Left lung (tissue), 4 donors: ENCODE measurements at regions not wholly inside any gene's neighbourhood (a gene's known extent, or its start where the extent isn't known, plus 50 kb on each side); places are given as distances from the start of the nearest gene placed in this dataset.

ENCODE experiments used
- ATAC-seq: fragments of 200-7000 bp; cut with Tn5 transposase; one replicate; pipeline ENCODE4 v1.9.1; 2020; ENCODE audit warnings: moderate library complexity
- DNase-seq, 4 donors: peaks; one replicate each; pipeline ENCODE4 v3.0.0-alpha.2; 2013 to 2020
- H3K27ac ChIP-seq, 2 donors: fragments of 200-600 bp; sonication (generic) in 1 of 2; one replicate each; pipeline versions ENCODE4 v1.5.0 to v1.8.0; 2020 to 2021
- H3K27me3 ChIP-seq, 2 donors: fragments of 200-600 bp; sonication (generic) in 1 of 2; one replicate each; pipeline versions ENCODE4 v1.5.0 to v1.8.0; 2020 to 2021
- H3K36me3 ChIP-seq, 2 donors: fragments of 200-600 bp; sonication (generic) in 1 of 2; one replicate each; pipeline versions ENCODE4 v1.5.0 to v1.8.0; 2020 to 2021
- H3K4me1 ChIP-seq, 2 donors: fragments of 200-600 bp; one replicate each; pipeline ENCODE4 v1.8.0; 2021
- H3K4me3 ChIP-seq, 2 donors: fragments of 200-600 bp; sonication (generic) in 1 of 2; one replicate each; pipeline versions ENCODE4 v1.5.0 to v1.8.0; 2020 to 2021; ENCODE audit warnings: mild to moderate bottlenecking in 1 of 2
- H3K9me3 ChIP-seq, 2 donors: fragments of 200-600 bp; sonication (generic) in 1 of 2; one replicate each; pipeline versions ENCODE4 v1.5.0 to v1.8.0; 2020 to 2021
- intact Hi-C, 2 donors: fragments of 100-400 bp; cut with DNase I; formaldehyde crosslinking; loops; one replicate each; pipeline versions ENCODE4 v1.11.2 to v1.14.2; 2022
- TF ChIP-seq, protein P1 (sequence below), 2 donors: fragments of 200-600 bp; sonication (generic) in 1 of 2; IDR thresholded peaks; one replicate each; pipeline versions ENCODE4 v1.5.0 to v1.8.0; 2021; ENCODE audit warnings: antibody characterized with exemption in 2 of 2
- donor health status: DM: no; HTN: yes; CAD: no.
- donor health status: DM: no; HTN: no; CAD: no.

DNA sequence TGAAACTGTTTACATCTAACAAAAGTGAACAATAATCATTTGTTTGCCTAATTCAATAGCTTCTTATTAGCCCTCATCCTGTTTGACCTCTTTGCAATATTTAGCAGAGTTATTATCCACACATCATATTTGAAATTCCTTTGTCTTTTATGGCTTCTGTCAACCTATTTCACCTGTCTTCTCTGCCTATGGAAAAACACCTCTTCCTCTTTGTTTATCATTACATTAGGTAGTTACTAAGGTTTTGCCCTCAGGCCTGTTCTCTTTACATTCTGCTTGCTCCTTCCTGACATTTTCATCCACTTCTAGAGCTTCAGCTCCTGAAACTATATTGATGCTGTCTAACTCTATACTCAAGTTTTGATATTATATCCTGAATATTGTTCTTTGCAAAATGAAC, 183.0 kb downstream of the SUCNR1 start:
- no peaks in the 10 kb centered on the region for H3K9me3 ChIP-seq
- no peaks in the 10 kb centered on the region for H3K36me3 ChIP-seq
- intact Hi-C loops, result no loop called here
- no peak overlapping the region for H3K27ac ChIP-seq
- no peak overlapping the region for H3K4me3 ChIP-seq
- H3K4me1 ChIP-seq, result peaks cover 0 to 7% of the 10 kb centered on the region in 2 donors
- TF ChIP-seq, protein P1, sequence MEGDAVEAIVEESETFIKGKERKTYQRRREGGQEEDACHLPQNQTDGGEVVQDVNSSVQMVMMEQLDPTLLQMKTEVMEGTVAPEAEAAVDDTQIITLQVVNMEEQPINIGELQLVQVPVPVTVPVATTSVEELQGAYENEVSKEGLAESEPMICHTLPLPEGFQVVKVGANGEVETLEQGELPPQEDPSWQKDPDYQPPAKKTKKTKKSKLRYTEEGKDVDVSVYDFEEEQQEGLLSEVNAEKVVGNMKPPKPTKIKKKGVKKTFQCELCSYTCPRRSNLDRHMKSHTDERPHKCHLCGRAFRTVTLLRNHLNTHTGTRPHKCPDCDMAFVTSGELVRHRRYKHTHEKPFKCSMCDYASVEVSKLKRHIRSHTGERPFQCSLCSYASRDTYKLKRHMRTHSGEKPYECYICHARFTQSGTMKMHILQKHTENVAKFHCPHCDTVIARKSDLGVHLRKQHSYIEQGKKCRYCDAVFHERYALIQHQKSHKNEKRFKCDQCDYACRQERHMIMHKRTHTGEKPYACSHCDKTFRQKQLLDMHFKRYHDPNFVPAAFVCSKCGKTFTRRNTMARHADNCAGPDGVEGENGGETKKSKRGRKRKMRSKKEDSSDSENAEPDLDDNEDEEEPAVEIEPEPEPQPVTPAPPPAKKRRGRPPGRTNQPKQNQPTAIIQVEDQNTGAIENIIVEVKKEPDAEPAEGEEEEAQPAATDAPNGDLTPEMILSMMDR (IDR thresholded peaks at IDR 0.05), result no peak
- DNase-seq, result no peak
- ATAC-seq, result no peak
- H3K27me3 ChIP-seq, result no peaks in the 10 kb centered on the region

GRCh38 chr3:152056987-152057386, 183.5 kb downstream of the SUCNR1 start:
- Histone ChIP-seq H3K9me3 (no peaks in the 10 kb centered on the region), H3K27me3 (no peaks in the 10 kb centered on the region), H3K36me3 (no peaks in the 10 kb centered on the region), H3K4me3 (no peak overlapping the region), H3K27ac (no peak overlapping the region), H3K4me1 (peaks cover 0 to 7% of the 10 kb centered on the region in 2 donors)
- intact Hi-C loops, result no loop called here
- no peak for ATAC-seq
- no peak for DNase-seq
- TF ChIP-seq, protein P1 (IDR thresholded peaks at IDR 0.05), result no peak

GRCh38 chr3:152058856-152059255, 185.4 kb downstream of the SUCNR1 start:
- TF ChIP-seq, protein P1 (IDR thresholded peaks at IDR 0.05), result no peak
- Histone ChIP-seq H3K27ac (no peak overlapping the region), H3K36me3 (no peaks in the 10 kb centered on the region), H3K27me3 (no peaks in the 10 kb centered on the region), H3K4me3 (no peak overlapping the region), H3K4me1 (peaks cover 0 to 7% of the 10 kb centered on the region in 2 donors), H3K9me3 (no peaks in the 10 kb centered on the region)
- DNase-seq (no peak), ATAC-seq (no peak)
- intact Hi-C loops, result no loop called here

GRCh38 chr3:152060701-152061100, 187.3 kb downstream of the SUCNR1 start:
- no peak for DNase-seq
- TF ChIP-seq, protein P1 (IDR thresholded peaks at IDR 0.05), result no peak
- Histone ChIP-seq H3K4me1 (peaks cover 0 to 7% of the 10 kb centered on the region in 2 donors), H3K36me3 (no peaks in the 10 kb centered on the region), H3K4me3 (no peak overlapping the region), H3K27ac (peak overlapping the region in 1 of 2 donors; percentile 65), H3K27me3 (no peaks in the 10 kb centered on the region), H3K9me3 (no peaks in the 10 kb centered on the region)
- ATAC-seq, result peak; percentile 86
- intact Hi-C loops, result no loop called here

GRCh38 chr3:152061296-152061695, 187.9 kb downstream of the SUCNR1 start:
- H3K27ac ChIP-seq, result peak overlapping the region in 1 of 2 donors; percentile 65
- DNase-seq, result no peak
- peaks cover 0 to 7% of the 10 kb centered on the region in 2 donors for H3K4me1 ChIP-seq
- no peaks in the 10 kb centered on the region for H3K36me3 ChIP-seq
- H3K4me3 ChIP-seq, result no peak overlapping the region
- no peaks in the 10 kb centered on the region for H3K9me3 ChIP-seq
- H3K27me3 ChIP-seq, result no peaks in the 10 kb centered on the region
- intact Hi-C loops, result no loop called here
- peak; percentile 90 for ATAC-seq
- TF ChIP-seq, protein P1 (IDR thresholded peaks at IDR 0.05), result no peak
